ENCODE measurements at regions not wholly inside any gene's neighbourhood (a gene's known extent, or its start where the extent isn't known, plus 50 kb on each side); places are given as distances from the start of the nearest gene placed in this dataset.
"Not testable (repeated sequence)": the region's sequence is repeated elsewhere in the genome, so short reads cannot be mapped to it uniquely, and the experiment has no call there.

DNA sequence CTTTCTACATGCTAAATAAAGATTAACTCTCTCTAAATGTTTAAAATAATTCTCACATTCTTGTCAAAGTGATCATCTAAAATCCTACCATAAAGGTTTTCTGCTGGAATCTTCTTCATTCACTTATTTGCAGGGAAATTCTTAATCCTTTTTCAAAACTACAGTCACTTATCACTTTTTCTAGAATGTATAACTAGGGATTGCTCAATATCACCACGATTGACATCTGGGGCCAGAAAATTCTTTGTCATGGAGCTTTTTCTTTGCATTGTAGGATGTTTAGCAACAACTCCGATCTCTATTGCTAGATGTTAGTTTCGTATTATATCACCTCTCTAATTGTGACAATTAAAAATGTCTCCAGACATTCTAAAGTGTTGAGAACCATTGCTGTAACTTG lies 344.9 kb upstream of the PIK3R1 start:
- no peak for DNase-seq

DNA sequence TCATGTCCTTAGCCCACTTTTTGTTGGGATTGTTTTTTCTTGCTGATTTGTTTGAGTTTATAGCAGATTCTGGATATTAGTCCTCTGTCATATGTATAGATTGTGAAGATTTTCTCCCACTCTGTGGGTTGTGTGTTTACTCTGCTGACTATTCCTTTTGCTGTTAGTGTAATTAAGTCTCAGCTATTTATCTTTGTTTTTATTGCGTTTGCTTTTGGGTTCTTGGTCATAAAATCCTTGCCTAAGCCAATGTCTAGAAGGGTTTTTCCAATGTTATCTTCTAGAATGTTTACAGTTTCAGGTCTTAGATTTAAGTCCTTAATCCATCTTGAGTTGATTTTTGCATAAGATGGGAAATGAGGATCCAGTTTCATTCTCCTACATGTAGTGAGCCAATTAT lies 351.2 kb upstream of the PIK3R1 start:
- DNase-seq = not testable (repeated sequence)

- DNase-seq = no peak
Observed at GRCh38 chr5:67858471-67859031, 357.0 kb upstream of the PIK3R1 start.

GRCh38 chr5:67857502-67857901 lies 358.1 kb upstream of the PIK3R1 start:
- no peak for DNase-seq

GRCh38 chr5:67855523-67855922 lies 360.0 kb upstream of the PIK3R1 start:
- DNase-seq = no peak

DNA sequence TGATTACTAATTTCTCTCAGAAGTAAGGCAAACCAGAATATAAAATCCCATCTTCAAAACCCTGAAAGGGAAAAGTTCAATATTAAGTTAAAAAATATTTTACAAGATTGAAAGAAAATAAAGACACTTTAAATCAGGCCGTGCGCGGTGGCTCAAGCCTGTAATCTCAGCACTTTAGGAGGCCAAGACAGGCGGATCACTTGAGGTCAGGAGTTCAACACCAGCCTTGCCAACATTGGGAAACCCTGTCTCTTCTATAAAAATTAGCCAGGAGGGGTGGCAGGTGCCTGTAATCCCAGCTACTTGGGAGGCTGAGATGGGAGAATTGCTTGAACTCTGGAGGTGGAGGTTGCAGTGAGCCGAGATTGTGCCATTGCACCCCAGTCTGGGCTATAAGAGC lies 364.6 kb upstream of the PIK3R1 start:
- not testable (repeated sequence) for DNase-seq

DNA sequence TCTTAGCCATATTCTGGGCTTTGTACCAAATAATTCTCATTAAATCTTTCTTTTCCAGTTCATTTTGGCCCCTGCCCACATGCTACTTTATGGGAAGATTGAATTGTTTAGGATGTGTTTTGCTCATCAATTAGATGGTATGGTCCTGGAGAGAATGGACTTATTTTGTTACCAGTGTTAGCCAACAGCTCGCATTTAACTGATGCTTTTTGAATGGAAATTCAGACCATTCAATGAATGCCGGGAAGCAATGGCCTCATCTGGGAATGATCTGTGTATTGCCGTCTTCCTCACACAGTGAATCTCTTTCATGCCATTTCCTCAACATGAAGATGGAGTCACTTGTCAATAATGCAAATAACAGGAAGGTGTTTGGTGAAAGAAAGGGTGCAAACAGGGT lies 370.6 kb upstream of the PIK3R1 start:
- DNase-seq = no peak

DNA sequence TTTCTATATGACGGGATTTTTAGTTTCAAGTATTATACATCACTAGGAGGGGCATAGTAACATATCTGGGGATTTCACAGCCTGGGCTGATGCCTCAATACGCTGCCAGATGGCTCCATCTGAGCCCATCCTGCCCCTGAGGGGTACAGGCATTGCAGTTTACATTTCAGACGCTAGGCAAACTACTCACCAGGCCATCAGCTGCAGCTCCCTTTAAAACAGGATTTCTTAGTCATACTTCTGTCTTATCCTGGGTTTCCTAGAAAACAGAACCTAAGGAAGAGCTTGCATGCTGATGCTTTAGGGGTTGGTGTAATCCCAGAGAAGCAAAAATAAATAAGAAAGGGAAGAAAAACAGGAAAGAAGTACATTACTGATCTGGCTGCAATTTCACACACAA lies 372.8 kb upstream of the PIK3R1 start:
- no peak for DNase-seq

- DNase-seq = not testable (repeated sequence)
Observed at GRCh38 chr5:67837225-67837624, 378.3 kb upstream of the PIK3R1 start.

- not testable (repeated sequence) for DNase-seq
Observed at GRCh38 chr5:67836496-67836895, 379.1 kb upstream of the PIK3R1 start.

DNA sequence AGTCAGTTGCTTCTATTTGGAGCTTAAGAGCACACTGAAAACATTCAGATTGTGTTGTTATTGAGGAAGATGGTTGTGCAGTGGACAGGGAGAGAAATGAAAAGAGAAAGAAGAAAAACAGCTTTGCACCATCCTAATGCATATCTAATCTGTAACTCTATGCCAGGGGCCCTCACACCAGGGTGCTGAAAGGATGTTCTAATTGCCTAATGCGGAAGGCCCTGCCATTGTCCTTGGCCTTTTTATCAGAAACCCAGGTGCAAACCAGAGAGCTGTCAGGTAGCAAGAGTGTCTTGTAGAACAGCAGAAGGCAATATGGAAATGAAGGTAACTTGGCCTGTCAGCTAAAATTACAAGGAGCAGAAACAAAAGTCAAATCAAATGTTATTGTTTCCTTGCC lies 384.5 kb upstream of the PIK3R1 start:
- no peak for DNase-seq

- DNase-seq = no peak
Observed at GRCh38 chr5:67827541-67827940, 388.0 kb upstream of the PIK3R1 start.

DNA sequence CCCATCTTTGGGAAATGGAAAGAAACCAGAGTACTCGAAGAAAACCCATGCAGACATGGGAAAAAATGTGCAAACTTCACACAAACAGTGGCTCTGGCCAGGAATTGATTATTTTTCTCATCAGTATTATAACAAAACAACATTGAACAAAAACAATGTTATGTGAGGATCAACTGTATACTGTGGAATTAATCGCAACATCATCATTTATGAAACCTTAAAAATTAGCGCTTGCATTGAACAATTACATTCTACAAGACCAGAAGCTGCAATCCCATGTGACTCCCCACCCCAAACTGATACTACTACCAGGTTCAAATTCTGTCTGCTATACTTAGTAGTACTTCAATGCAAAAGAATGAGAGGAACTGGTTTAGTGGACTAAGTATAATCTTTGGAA lies 390.7 kb upstream of the PIK3R1 start:
- DNase-seq = no peak

- no peak for DNase-seq
Observed at GRCh38 chr5:67817652-67818051, 397.9 kb upstream of the PIK3R1 start.

GRCh38 chr5:67816456-67816855 lies 399.1 kb upstream of the PIK3R1 start:
- DNase-seq = no peak

- DNase-seq = no peak
Observed at GRCh38 chr5:67815455-67816391, 399.8 kb upstream of the PIK3R1 start.

DNA sequence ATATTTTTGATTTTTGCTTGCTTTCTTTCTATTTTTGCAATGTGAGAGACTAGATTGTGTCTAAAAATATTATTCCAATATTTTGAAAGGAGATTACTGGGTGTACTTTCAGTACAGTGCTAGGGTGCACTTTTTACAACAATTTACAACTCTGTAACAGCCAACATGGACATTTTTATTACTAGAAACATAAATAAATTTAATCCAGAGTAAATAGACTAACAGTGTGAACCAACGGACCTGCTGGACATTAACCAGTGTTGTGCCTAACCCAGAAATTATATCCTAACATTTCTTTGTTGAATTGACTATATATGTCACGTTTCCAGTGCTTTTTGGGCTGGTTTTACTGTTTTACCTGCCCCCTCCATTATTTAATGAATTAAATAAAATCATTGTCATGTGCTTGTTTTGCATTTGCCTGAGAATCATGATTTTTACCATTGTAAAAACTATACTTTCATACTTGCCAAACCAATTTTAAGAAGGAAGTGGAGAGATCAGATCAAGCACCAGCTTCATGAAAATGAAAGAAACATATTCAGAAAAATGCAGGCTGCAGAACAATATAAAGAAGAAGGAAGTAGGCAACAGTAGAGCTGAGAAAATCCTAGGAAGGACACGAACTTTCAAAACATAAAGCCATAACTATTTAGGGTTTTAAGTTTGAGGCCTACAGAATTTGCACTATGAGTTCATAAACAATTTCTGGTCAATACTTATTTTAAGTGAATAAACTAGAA lies 400.8 kb upstream of the PIK3R1 start:
- no peak for DNase-seq

DNA sequence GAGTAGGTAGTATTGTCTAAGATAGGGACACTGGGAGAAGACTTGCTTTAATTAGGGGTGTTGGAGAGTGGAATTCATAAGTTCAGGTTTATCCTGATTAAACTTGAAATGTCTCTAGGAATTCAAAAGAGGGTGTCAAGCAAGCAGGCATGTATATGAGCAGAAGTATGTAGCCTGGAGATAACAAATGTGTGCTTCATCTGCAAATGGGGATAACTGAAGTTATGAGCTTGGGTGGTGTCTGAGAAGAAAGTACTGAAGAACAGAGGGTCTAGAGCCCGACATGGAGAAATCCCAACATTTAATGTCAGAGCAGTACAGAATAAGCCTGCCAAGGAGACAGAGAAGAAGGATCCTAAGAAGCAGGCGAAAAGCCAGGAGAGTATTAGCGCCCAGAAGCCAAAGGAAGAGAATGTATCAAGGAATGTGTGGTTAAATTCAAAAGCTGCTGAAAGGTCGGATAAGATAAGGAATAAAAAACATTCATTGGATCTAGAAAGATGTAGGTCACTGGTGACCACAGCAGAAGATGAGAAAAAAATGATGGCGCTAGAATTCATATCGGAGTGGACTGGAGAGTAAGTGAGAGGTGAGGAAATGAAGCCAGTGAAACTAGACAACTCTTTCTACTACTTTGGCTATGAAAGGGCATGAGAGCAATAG lies 401.5 kb upstream of the PIK3R1 start:
- DNase-seq = no peak

- no peak for DNase-seq
Observed at GRCh38 chr5:67809589-67809988, 406.0 kb upstream of the PIK3R1 start.

- no peak for DNase-seq
Observed at GRCh38 chr5:67808340-67808739, 407.2 kb upstream of the PIK3R1 start.

- no peak for DNase-seq
Observed at GRCh38 chr5:67807439-67807888, 408.1 kb upstream of the PIK3R1 start.

- no peak for DNase-seq
Observed at GRCh38 chr5:67806654-67807438, 408.7 kb upstream of the PIK3R1 start.

Measured in CD4-positive, alpha-beta T cell treated with Interleukin-1 beta for 1 hour (primary cell).